ENCODE measurements at regions not wholly inside any gene's neighbourhood (a gene's known extent, or its start where the extent isn't known, plus 50 kb on each side); places are given as distances from the start of the nearest gene placed in this dataset.

DNA sequence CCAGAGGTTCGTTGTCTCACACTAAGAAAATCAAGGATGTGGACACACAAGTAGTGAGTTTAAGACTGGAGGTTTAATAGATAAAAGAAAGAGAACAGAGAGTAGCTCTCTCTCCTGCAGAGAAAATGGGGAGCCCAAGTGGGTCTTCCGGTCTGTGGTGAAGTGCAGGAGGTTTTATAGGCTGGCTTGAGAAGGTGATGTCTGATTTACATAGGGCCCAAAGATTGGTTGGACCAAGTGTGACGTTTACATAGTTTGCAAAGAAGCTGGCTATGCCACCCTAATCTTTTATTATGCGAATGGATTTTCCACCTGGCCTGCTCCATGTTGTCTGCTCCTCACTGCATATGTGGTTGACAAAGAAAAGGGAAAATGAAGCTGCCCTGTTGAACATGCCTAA lies 430.4 kb upstream of the TRIB2 start:
- Mint-ChIP-seq H3K27ac (no peak overlapping the region), H3K27me3 (no peaks in the 10 kb centered on the region), H3K4me1 (peaks cover 38% of the 10 kb centered on the region), H3K9me3 (ENCODE audit: insufficient read depth) (no peaks in the 10 kb centered on the region), H3K4me3 (no peak overlapping the region)
- Histone ChIP-seq H3K4me1 (ENCODE audit: control insufficient read depth in 2 of 2, insufficient read depth in 2 of 2, low read length in 2 of 2) (peaks cover 9 to 10% of the 10 kb centered on the region in 2 donors), H3K4me2 (replicated peaks; ENCODE audit: low read depth, low read length, poor library complexity, severe bottlenecking) (no peak overlapping the region), H2AFZ (ENCODE audit: insufficient read depth, low read depth, low read length, poor library complexity, severe bottlenecking) (no peak overlapping the region), H3K79me2 (ENCODE audit: control insufficient read depth, insufficient read depth, low read length) (no peaks in the 10 kb centered on the region), H4K20me1 (ENCODE audit: control insufficient read depth, insufficient read depth, low read length, poor library complexity, severe bottlenecking) (no peaks in the 10 kb centered on the region), H3K9ac (ENCODE audit: low read length) (no peak overlapping the region), H3K4me3 (ENCODE audit: control extremely low read depth in 1 of 5, extremely low read depth in 1 of 5, insufficient read depth in 1 of 5, low read depth in 2 of 5, low read length in 4 of 5) (no peak overlapping the region), H3K9me3 (ENCODE audit: control extremely low read depth in 1 of 3, control insufficient read depth in 2 of 3, insufficient read depth in 1 of 3, low read length in 2 of 3) (no peaks in the 10 kb centered on the region), H3K27ac (ENCODE audit: low read length in 2 of 2) (no peak overlapping the region), H3K27me3 (replicated peaks in 1 of 4; ENCODE audit: control extremely low read depth in 1 of 4, control insufficient read depth in 3 of 4, insufficient read depth in 4 of 4, low read length in 3 of 4) (no peaks in the 10 kb centered on the region), H3K36me3 (replicated peaks in 1 of 2; ENCODE audit: control extremely low read depth in 1 of 2, control insufficient read depth in 1 of 2, extremely low read depth in 1 of 2, insufficient read depth in 2 of 2, low read length in 1 of 2) (no peaks in the 10 kb centered on the region)
- ATAC-seq (ENCODE audit: low read depth) (no peak), DNase-seq (no peak)
- WGBS (ENCODE audit: insufficient coverage) = 100% methylated on average over 2 of the region's 4 CpGs
- no peak for TF ChIP-seq CTCF (IDR thresholded peaks at IDR 0.05)
- TF ChIP-seq EZH2 (IDR thresholded peaks at IDR 0.05; ENCODE audit: borderline replicate concordance, insufficient read depth, low read depth, low read length, poor library complexity, severe bottlenecking) = no peak
- CTCF ChIA-PET = no interaction called here
- intact Hi-C loops (cut with micrococcal nuclease) = no loop called here
- POLR2A ChIA-PET = no interaction called here

- ChIA-PET CTCF (no interaction called here), POLR2A (interaction anchor here (0.6 kb wide), 1 partner anchor 178 kb away, joined by 3 read pairs; no protein-coding TSS in a partner anchor)
- no peak overlapping the region for H3K4me2 ChIP-seq (replicated peaks; ENCODE audit: low read depth, low read length, poor library complexity, severe bottlenecking)
- H3K27ac Mint-ChIP-seq = peak overlapping the region; percentile 50
- WGBS (ENCODE audit: insufficient coverage) = 100% methylated on average over 1 of the region's 5 CpGs
- H3K27me3 Mint-ChIP-seq = no peaks in the 10 kb centered on the region
- H3K4me3 ChIP-seq (ENCODE audit: control extremely low read depth in 1 of 5, extremely low read depth in 1 of 5, insufficient read depth in 1 of 5, low read depth in 2 of 5, low read length in 4 of 5) = no peak overlapping the region
- ATAC-seq (ENCODE audit: low read depth) (no peak), DNase-seq (no peak)
- no peak overlapping the region for H2AFZ ChIP-seq (ENCODE audit: insufficient read depth, low read depth, low read length, poor library complexity, severe bottlenecking)
- no peaks in the 10 kb centered on the region for H3K9me3 ChIP-seq (ENCODE audit: control extremely low read depth in 1 of 3, control insufficient read depth in 2 of 3, insufficient read depth in 1 of 3, low read length in 2 of 3)
- H3K9ac ChIP-seq (ENCODE audit: low read length) = no peak overlapping the region
- H3K4me1 ChIP-seq (ENCODE audit: control insufficient read depth in 2 of 2, insufficient read depth in 2 of 2, low read length in 2 of 2) = peaks cover 9 to 10% of the 10 kb centered on the region in 2 donors
- TF ChIP-seq CTCF (IDR thresholded peaks at IDR 0.05) (no peak), EZH2 (IDR thresholded peaks at IDR 0.05; ENCODE audit: borderline replicate concordance, insufficient read depth, low read depth, low read length, poor library complexity, severe bottlenecking) (no peak)
- H3K79me2 ChIP-seq (ENCODE audit: control insufficient read depth, insufficient read depth, low read length) = no peaks in the 10 kb centered on the region
- H3K4me1 Mint-ChIP-seq = peaks cover 33% of the 10 kb centered on the region
- no peaks in the 10 kb centered on the region for H3K36me3 ChIP-seq (replicated peaks in 1 of 2; ENCODE audit: control extremely low read depth in 1 of 2, control insufficient read depth in 1 of 2, extremely low read depth in 1 of 2, insufficient read depth in 2 of 2, low read length in 1 of 2)
- no peaks in the 10 kb centered on the region for H3K27me3 ChIP-seq (replicated peaks in 1 of 4; ENCODE audit: control extremely low read depth in 1 of 4, control insufficient read depth in 3 of 4, insufficient read depth in 4 of 4, low read length in 3 of 4)
- H3K4me3 Mint-ChIP-seq = peak overlapping the region; percentile 54
- intact Hi-C loops (cut with micrococcal nuclease) = no loop called here
- H4K20me1 ChIP-seq (ENCODE audit: control insufficient read depth, insufficient read depth, low read length, poor library complexity, severe bottlenecking) = no peaks in the 10 kb centered on the region
- H3K9me3 Mint-ChIP-seq (ENCODE audit: insufficient read depth) = no peaks in the 10 kb centered on the region
- no peak overlapping the region for H3K27ac ChIP-seq (ENCODE audit: low read length in 2 of 2)
Observed at GRCh38 chr2:12287220-12287751, 429.4 kb upstream of the TRIB2 start.

All from B cell (primary cell).